Sigmoid colon (tissue), 6 donors: ENCODE measurements at regions not wholly inside any gene's neighbourhood (a gene's known extent, or its start where the extent isn't known, plus 50 kb on each side); places are given as distances from the start of the nearest gene placed in this dataset.
"Not testable (repeated sequence)": the region's sequence is repeated elsewhere in the genome, so short reads cannot be mapped to it uniquely, and the experiment has no call there.

Experiments
- DNase-seq: peaks from one replicate; pipeline ENCODE4 v3.0.0-alpha.2; 2019
- H3K27ac ChIP-seq, 4 donors: fragments of 200-600 bp; sonication (generic); one replicate each; pipeline ENCODE4 v1.5.1; 2016 to 2019; ENCODE audit warnings: mild to moderate bottlenecking in 1 of 4
- H3K27me3 ChIP-seq, 3 donors: fragments of 200-600 bp; sonication (generic); one replicate each; pipeline ENCODE4 v1.5.1; 2019; ENCODE audit warnings: mild to moderate bottlenecking in 1 of 3
- H3K36me3 ChIP-seq, 4 donors: fragments of 200-600 bp; sonication (generic); one replicate each; pipeline ENCODE4 v1.5.1; 2016 to 2019
- H3K4me1 ChIP-seq, 4 donors: fragments of 200-600 bp; sonication (generic); one replicate each; pipeline ENCODE4 v1.5.1; 2017 to 2019
- H3K4me3 ChIP-seq, 4 donors: fragments of 200-600 bp; sonication (generic); one replicate each; pipeline ENCODE4 v1.5.1; 2017 to 2019; ENCODE audit warnings: mild to moderate bottlenecking in 2 of 4, moderate library complexity in 1 of 4
- H3K9me3 ChIP-seq, 4 donors: fragments of 200-600 bp in 3 of 4; sonication (generic) in 3 of 4; one replicate each; pipeline versions ENCODE4 v1.5.1 to v1.6.1; 2013 to 2019
- EP300 ChIP-seq, 4 donors: sonication (generic); formaldehyde crosslinking; IDR thresholded peaks; one replicate each; pipeline ENCODE4 v1.6.1; 2017; ENCODE audit warnings: antibody characterized with exemption in 4 of 4
- POLR2A ChIP-seq, 2 donors: fragments of 450-650 bp; IDR thresholded peaks; one replicate each; pipeline ENCODE4 v1.6.1; 2016; ENCODE audit warnings: antibody characterized with exemption in 2 of 2, mild to moderate bottlenecking in 2 of 2, moderate library complexity in 2 of 2
- POLR2AphosphoS5 ChIP-seq, 4 donors: sonication (generic); formaldehyde crosslinking; IDR thresholded peaks; one replicate each; pipeline ENCODE4 v1.6.1; 2017; ENCODE audit warnings: antibody characterized with exemption in 4 of 4
- WGBS, 2 donors: extraction: QIAGEN DNeasy Blood & Tissue Kit; methylation state at CpG; one replicate each; pipeline ENCODE4 v1.1.7; 2013; 5-methylcytosine and 5-hydroxymethylcytosine counted together
- intact Hi-C: fragments of 100-400 bp; cut with DNase I; formaldehyde crosslinking; loops from one replicate; pipeline ENCODE4 v1.15.1; 2023
- TF ChIP-seq, protein P1 (sequence below), 4 experiments: fragments of 450-650 bp in 3 of 4; fragments of 200-600 bp in 1 of 4; IDR thresholded peaks; one replicate each; pipeline ENCODE4 v1.5.1; 2016 to 2019; ENCODE audit warnings: antibody characterized with exemption in 4 of 4, mild to moderate bottlenecking in 3 of 4, moderate library complexity in 2 of 4
- donor health status: healthy with polysubstance abuse.
- donor health status: healthy.

DNA sequence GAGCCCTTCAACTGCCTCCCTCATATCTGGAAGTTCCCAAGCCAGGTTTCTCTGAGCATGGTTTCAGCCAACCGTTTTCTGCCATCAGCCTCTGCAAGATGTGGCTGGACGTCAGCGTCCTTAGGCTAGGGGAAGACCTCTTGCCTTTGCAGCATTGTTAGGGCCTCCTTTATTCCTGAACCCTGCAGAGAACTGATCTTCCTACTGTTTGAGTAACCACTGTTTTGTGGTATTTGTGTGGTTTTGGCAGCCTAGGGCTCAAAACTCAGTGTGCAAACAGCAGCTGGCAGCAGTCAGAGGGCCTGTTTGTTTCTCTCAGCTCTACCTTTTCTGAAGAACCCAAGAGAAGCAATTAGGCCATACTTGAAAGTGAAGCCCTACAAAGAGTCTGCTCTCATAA is 83.4 kb upstream of the SEMA3E start:
- Histone ChIP-seq H3K4me1 (no peaks in the 10 kb centered on the region), H3K27ac (no peak overlapping the region), H3K9me3 (no peaks in the 10 kb centered on the region), H3K4me3 (no peak overlapping the region), H3K36me3 (no peaks in the 10 kb centered on the region), H3K27me3 (no peaks in the 10 kb centered on the region)
- TF ChIP-seq, protein P1, sequence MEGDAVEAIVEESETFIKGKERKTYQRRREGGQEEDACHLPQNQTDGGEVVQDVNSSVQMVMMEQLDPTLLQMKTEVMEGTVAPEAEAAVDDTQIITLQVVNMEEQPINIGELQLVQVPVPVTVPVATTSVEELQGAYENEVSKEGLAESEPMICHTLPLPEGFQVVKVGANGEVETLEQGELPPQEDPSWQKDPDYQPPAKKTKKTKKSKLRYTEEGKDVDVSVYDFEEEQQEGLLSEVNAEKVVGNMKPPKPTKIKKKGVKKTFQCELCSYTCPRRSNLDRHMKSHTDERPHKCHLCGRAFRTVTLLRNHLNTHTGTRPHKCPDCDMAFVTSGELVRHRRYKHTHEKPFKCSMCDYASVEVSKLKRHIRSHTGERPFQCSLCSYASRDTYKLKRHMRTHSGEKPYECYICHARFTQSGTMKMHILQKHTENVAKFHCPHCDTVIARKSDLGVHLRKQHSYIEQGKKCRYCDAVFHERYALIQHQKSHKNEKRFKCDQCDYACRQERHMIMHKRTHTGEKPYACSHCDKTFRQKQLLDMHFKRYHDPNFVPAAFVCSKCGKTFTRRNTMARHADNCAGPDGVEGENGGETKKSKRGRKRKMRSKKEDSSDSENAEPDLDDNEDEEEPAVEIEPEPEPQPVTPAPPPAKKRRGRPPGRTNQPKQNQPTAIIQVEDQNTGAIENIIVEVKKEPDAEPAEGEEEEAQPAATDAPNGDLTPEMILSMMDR (IDR thresholded peaks at IDR 0.05), result no peak
- TF ChIP-seq EP300 (IDR thresholded peaks at IDR 0.05) (no peak), POLR2A (IDR thresholded peaks at IDR 0.05) (no peak), POLR2AphosphoS5 (IDR thresholded peaks at IDR 0.05) (no peak)
- DNase-seq, result no peak
- intact Hi-C loops, result no loop called here
- 86% methylated on average over 3 of the region's 3 CpGs for WGBS, 2 donors

DNA sequence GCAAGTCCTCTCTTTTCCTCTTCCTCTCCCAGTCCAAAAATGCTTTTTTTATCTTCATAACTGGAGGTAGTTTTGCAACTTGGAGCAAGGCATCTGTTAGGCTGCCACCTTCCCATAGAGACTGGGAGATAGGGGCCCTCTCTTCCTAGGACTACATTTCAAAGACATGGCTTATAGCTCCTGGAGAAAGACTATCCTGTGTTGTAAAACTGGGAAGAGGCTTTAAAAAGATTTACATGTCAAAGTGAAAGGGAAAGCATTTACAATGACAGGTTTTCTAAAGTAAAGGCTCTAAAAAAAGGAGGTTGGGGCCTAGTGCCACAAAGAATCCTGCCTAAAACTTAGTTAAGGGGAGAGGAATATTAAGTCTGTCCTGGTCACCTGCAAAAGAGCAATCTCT is 82.2 kb upstream of the SEMA3E start:
- no peak overlapping the region for H3K4me3 ChIP-seq
- DNase-seq, result no peak
- H3K4me1 ChIP-seq, result no peaks in the 10 kb centered on the region
- H3K27ac ChIP-seq, result no peak overlapping the region
- no peaks in the 10 kb centered on the region for H3K36me3 ChIP-seq
- no peaks in the 10 kb centered on the region for H3K27me3 ChIP-seq
- H3K9me3 ChIP-seq, result no peaks in the 10 kb centered on the region
- TF ChIP-seq POLR2AphosphoS5 (IDR thresholded peaks at IDR 0.05) (no peak), POLR2A (IDR thresholded peaks at IDR 0.05) (no peak), EP300 (IDR thresholded peaks at IDR 0.05) (no peak)
- TF ChIP-seq, protein P1 (IDR thresholded peaks at IDR 0.05), result no peak
- intact Hi-C loops, result no loop called here

GRCh38 chr7:83716923-83717322 is 68.0 kb upstream of the SEMA3E start:
- H3K4me3 ChIP-seq, H3K36me3 ChIP-seq, intact Hi-C loops, H3K27ac ChIP-seq, H3K4me1 ChIP-seq, H3K27me3 ChIP-seq, DNase-seq, H3K9me3 ChIP-seq: not testable (repeated sequence)
- 83 to 88% methylated on average over 6 of the region's 6 CpGs for WGBS, 2 donors

- Histone ChIP-seq H3K27me3 (no peaks in the 10 kb centered on the region), H3K27ac (no peak overlapping the region), H3K4me3 (no peak overlapping the region), H3K4me1 (no peaks in the 10 kb centered on the region), H3K36me3 (no peaks in the 10 kb centered on the region), H3K9me3 (no peaks in the 10 kb centered on the region)
- no peak for TF ChIP-seq EP300 (IDR thresholded peaks at IDR 0.05)
- no peak for TF ChIP-seq POLR2AphosphoS5 (IDR thresholded peaks at IDR 0.05)
- TF ChIP-seq, protein P1 (IDR thresholded peaks at IDR 0.05), result no peak
- TF ChIP-seq POLR2A (IDR thresholded peaks at IDR 0.05), result no peak
- no peak for DNase-seq
- WGBS, 2 donors, result 66 to 81% methylated on average over 3 of the region's 3 CpGs
- intact Hi-C loops, result no loop called here
Observed at GRCh38 chr7:83708531-83708930, 59.6 kb upstream of the SEMA3E start.

- H3K4me1 ChIP-seq, result peaks cover 0 to 6% (median 0%) of the 10 kb centered on the region in 4 donors
- TF ChIP-seq, protein P1 (IDR thresholded peaks at IDR 0.05), result no peak
- no peak for TF ChIP-seq POLR2AphosphoS5 (IDR thresholded peaks at IDR 0.05)
- no peak for TF ChIP-seq EP300 (IDR thresholded peaks at IDR 0.05)
- no peak for TF ChIP-seq POLR2A (IDR thresholded peaks at IDR 0.05)
- 61 to 79% methylated on average over 3 of the region's 3 CpGs for WGBS, 2 donors
- H3K36me3 ChIP-seq, result no peaks in the 10 kb centered on the region
- no peaks in the 10 kb centered on the region for H3K27me3 ChIP-seq
- no peak overlapping the region for H3K4me3 ChIP-seq
- no peaks in the 10 kb centered on the region for H3K9me3 ChIP-seq
- intact Hi-C loops, result no loop called here
- no peak overlapping the region for H3K27ac ChIP-seq
- DNase-seq, result no peak
Observed at GRCh38 chr7:83704564-83704963, 55.6 kb upstream of the SEMA3E start.
